GM19043 (cell line): ENCODE measurements at regions not wholly inside any gene's neighbourhood (a gene's known extent, or its start where the extent isn't known, plus 50 kb on each side); places are given as distances from the start of the nearest gene placed in this dataset.
"Not testable (repeated sequence)": the region's sequence is repeated elsewhere in the genome, so short reads cannot be mapped to it uniquely, and the experiment has no call there.

Experiments
- ATAC-seq: cut with Tn5 transposase; IDR thresholded peaks from one replicate; pipeline ENCODE4 v1.9.1; 2021; ENCODE audit warnings: low read depth; ENCODE audit not compliant: unreplicated experiment

- ATAC-seq, result no peak
Observed at GRCh38 chr1:181170194-181170593, 81.7 kb downstream of the IER5 start.

GRCh38 chr1:181172082-181172481 lies 83.6 kb downstream of the IER5 start:
- ATAC-seq, result no peak

DNA sequence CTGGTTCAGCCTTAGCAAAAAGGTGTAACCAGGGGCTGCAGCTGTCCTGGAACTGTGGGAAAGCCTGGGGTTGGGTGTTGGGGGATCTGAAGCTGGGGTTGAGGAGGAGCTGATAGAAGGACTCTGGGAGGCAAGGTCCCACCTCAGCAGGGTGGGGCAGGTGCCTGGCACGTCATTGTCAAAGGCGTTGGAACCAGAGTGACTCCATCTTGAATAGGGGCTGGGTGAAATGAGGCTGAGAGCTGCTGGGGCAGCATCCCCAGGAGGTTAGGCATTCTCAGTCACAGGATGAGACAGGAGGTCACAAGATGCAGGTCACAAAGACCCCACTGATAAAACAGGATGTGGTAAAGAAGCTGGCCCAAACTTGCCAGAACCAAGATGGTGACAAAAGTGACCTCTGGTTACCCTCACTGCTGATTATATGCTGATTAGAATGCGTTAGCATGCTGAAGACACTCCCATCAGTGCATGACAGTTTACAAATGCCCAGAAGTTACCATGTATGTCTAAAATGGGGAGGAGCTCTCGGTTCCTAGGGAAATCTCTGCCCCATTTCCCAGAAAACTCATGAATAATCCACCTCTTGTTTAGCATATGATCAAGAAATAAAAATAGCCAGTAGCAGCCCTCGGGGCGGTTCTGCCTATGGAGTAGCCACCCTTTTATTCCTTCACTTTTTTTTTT lies 85.4 kb downstream of the IER5 start:
- ATAC-seq, result no peak

GRCh38 chr1:181174861-181175260 lies 86.4 kb downstream of the IER5 start:
- no peak for ATAC-seq

GRCh38 chr1:181175356-181175910 lies 86.9 kb downstream of the IER5 start:
- no peak for ATAC-seq

DNA sequence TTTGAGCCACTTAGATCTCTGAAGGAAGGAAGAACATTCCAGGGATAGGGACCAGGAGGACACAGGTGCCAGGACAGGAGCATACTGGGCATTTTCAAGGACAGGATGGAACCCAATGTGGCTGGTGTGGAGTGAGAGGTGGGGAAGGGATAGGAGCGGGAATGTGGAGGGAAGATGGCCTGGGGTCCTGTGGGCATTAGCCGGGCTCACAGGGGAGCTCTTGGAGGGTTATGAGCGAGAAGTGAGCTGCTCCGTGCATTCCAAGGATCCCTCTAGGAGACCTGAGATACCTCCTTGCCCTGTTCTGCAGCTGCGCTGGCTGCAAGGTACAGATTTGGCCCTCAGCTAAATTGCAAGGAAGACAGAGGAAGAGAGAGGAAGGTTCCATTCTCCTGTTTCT lies 87.5 kb downstream of the IER5 start:
- no peak for ATAC-seq

DNA sequence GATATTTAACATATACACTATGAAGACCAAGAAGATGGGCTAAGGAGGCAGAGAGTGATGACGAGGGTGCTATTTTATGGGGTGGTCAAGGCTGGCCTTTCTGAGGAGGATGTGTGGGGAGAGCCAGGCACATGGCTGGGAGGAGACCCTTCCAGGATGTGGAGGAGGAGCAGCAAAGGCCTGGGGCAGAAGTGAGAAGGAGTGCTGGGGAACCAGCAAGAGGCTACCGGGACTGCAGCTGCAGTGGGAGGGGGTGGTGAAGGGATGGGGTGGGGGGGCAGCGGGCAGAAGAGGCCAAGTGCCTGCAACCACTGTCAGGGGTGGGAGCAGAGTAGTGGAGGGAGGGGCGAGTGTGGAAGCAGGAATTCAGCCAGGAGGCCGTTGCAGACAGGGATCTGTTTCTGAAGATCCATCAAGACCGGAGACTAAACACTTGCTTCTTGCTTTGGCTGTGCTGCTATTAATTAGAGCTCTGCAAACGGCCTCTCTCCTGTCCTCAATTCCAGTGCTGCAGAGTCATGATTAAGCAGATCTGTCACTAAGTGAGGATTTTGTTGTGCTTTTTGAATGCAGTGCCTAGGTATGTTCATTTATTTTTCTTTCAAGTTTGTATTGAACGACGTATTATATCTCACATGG lies 89.9 kb downstream of the IER5 start:
- ATAC-seq, result no peak

GRCh38 chr1:181179279-181179986 lies 90.9 kb downstream of the IER5 start:
- no peak for ATAC-seq

DNA sequence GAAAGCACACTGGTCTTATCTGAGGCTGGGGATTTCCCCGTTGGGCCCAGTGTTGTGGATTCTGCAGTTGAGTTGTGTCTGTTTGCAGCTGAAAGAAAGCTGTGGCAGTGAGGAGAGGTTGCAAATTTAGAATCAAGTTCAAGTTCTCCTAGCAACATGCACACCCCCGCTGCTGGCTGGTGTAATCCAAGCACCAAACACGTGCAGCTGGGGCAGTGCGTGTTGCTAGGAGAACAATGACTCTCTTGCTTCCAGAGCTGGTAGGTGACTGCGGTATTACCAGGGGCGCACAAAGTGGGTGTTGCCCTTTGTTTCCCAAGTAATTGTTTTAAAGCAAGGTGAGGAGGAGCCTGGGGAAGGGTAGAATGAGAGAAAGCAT lies 91.5 kb downstream of the IER5 start:
- no peak for ATAC-seq

DNA sequence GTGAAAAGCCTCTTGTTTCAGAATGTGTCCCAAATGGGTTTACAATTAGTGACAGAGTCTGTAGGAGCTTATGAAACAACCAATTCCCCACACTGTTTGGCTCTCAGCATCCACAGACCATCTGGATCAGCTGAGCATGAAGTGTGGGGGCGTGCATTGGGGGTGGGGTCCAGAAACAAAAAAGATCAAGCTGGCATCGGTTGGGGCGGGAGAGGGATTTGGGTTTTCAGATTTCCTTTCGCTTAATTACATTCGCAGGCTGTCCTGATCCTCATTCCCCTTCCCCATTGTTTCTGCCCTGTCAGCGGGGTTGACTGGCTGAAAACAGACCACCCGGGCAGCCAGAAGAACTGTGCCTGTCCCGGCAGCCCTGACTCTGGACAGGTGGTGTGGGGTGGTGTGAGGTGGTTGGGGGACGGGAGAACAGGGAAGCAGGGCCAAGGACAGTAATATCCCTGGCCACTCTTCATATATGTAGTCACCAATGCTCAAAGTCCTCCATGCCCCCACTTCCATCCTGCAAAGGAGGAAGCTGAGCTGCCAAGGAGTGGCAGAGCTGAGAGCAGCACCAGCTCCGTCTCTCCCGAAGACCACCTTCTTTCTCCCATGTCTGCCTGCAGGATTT lies 92.0 kb downstream of the IER5 start:
- no peak for ATAC-seq

DNA sequence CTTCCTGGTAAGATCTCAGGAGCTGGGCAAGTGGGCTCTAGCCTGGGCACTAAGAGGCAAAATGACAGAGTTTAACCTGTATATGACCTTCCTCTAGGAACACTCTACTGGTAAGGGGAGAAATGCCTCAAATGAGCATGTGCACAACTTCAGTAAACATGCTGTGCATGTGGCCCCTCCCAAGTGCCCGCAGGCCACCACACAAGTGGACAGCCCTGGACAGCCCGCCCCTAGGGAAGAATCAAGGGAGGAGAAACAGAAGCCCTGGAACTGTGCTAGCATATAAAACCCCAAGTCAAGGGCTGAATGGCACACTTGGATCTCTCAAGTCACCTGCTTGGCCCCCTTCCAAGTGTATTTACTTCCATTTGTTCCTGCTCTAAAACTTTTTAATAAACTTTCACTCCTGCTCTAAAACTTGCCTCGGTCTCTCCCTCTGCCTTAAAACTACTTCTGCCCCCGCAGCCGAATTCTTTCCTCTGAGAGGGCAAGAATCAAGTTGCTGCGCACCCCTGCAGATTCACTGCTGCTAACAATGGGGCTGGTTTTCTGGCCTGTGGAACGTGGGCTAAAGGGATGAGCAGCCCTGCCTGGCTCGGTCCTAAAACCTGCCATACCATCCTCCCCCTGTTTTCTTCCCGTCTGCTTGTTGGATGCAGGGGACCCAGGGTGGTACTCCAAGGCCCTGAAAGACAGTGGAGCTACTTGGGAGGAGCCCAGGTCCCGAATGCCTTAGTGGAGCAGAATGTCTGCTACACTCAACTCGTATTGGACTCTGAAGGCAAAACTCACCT lies 93.5 kb downstream of the IER5 start:
- no peak for ATAC-seq

DNA sequence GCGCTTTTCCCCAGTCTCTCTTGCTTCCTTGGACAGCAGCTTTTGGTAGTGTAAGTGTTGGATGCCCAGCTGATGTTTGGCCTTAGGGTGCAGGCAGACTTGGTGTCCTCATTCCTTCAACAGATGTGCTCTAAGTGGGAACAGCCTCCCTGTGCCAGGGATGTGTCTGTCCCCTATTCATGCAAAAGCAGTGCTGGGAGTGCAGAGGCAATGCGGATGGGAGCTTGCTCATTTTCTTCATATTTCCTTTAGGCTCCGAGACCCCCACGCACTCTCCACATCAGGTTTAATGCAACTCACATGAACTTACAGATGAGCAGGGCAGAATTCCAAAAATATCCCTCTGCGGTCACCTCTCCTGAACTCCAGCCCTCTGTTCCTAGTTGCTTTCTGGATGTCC lies 96.1 kb downstream of the IER5 start:
- ATAC-seq, result no peak

- no peak for ATAC-seq
Observed at GRCh38 chr1:181185461-181185860, 97.0 kb downstream of the IER5 start.

GRCh38 chr1:181186133-181186532 lies 97.6 kb downstream of the IER5 start:
- not testable (repeated sequence) for ATAC-seq

GRCh38 chr1:181187337-181188126 lies 99.0 kb downstream of the IER5 start:
- no peak for ATAC-seq

- no peak for ATAC-seq
Observed at GRCh38 chr1:181189245-181189644, 100.7 kb downstream of the IER5 start.

- no peak for ATAC-seq
Observed at GRCh38 chr1:181189691-181190363, 101.3 kb downstream of the IER5 start.

GRCh38 chr1:181190364-181191035 lies 102.0 kb downstream of the IER5 start:
- no peak for ATAC-seq
